ENCODE measurements at regions not wholly inside any gene's neighbourhood (a gene's known extent, or its start where the extent isn't known, plus 50 kb on each side); places are given as distances from the start of the nearest gene placed in this dataset.

DNA sequence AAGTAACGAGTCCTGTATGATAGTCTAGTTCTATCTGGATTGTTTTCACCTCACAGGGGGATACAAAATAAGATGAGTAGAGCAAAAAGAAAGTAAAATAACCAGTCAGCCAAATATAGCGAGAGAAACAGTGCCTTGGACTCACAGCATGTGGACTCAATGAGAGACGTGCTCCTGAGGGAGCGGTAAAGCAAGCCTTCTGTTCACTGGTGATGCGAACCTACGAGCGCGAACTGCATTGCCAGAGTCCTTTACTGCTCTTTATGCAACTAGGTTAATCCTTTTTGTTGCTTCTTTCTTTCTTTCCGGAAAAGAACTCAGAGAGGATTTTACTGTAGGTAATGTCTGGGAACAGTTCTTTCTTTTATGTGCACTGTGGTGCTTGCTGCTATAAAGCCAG, 132.7 kb downstream of the ANXA1 start:
- TF ChIP-seq, protein P1, sequence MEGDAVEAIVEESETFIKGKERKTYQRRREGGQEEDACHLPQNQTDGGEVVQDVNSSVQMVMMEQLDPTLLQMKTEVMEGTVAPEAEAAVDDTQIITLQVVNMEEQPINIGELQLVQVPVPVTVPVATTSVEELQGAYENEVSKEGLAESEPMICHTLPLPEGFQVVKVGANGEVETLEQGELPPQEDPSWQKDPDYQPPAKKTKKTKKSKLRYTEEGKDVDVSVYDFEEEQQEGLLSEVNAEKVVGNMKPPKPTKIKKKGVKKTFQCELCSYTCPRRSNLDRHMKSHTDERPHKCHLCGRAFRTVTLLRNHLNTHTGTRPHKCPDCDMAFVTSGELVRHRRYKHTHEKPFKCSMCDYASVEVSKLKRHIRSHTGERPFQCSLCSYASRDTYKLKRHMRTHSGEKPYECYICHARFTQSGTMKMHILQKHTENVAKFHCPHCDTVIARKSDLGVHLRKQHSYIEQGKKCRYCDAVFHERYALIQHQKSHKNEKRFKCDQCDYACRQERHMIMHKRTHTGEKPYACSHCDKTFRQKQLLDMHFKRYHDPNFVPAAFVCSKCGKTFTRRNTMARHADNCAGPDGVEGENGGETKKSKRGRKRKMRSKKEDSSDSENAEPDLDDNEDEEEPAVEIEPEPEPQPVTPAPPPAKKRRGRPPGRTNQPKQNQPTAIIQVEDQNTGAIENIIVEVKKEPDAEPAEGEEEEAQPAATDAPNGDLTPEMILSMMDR (IDR thresholded peaks at IDR 0.05), result no peak
- no peak for TF ChIP-seq POLR2A (IDR thresholded peaks at IDR 0.05)

Data from body of pancreas (tissue), 4 donors.